ENCODE measurements at regions not wholly inside any gene's neighbourhood (a gene's known extent, or its start where the extent isn't known, plus 50 kb on each side); places are given as distances from the start of the nearest gene placed in this dataset.

- TF ChIP-seq POLR2A (IDR thresholded peaks at IDR 0.05) (no peak), CTCF (IDR thresholded peaks at IDR 0.05) (no peak), EP300 (IDR thresholded peaks at IDR 0.05) (no peak)
Observed at GRCh38 chr21:43346551-43346950, 80.4 kb downstream of the SIK1 start.
